HG03097 (cell line): ENCODE measurements at regions not wholly inside any gene's neighbourhood (a gene's known extent, or its start where the extent isn't known, plus 50 kb on each side); places are given as distances from the start of the nearest gene placed in this dataset.

Experiments used
- ATAC-seq: cut with Tn5 transposase; IDR thresholded peaks from one replicate; pipeline ENCODE4 v1.9.1; 2021; ENCODE audit not compliant: unreplicated experiment, low FRiP score

GRCh38 chr5:173385832-173386360 is 57.7 kb upstream of the STC2 start:
- no peak for ATAC-seq

- no peak for ATAC-seq
Measured at GRCh38 chr5:173383711-173384110, 55.5 kb upstream of the STC2 start.

- ATAC-seq: no peak
Measured at GRCh38 chr5:173378727-173379126, 50.5 kb upstream of the STC2 start.
